PC-9 (cell line): ENCODE measurements at regions not wholly inside any gene's neighbourhood (a gene's known extent, or its start where the extent isn't known, plus 50 kb on each side); places are given as distances from the start of the nearest gene placed in this dataset.

Experiments used
- EZH2 ChIP-seq: fragments of 200-600 bp; sonication (generic); IDR thresholded peaks from 2 replicates; pipeline ENCODE4 v1.8.0; 2017; ENCODE audit warnings: antibody characterized with exemption, low read depth
- TF ChIP-seq, protein P1 (sequence below): fragments of 200-600 bp; sonication (generic); conservative IDR thresholded peaks from 2 replicates; pipeline ENCODE4 v1.6.1; 2017; ENCODE audit warnings: mixed run types, antibody characterized with exemption, mild to moderate bottlenecking, moderate library complexity

GRCh38 chr3:101096444-101096843, 103.2 kb upstream of the ABI3BP start:
- no peak for TF ChIP-seq EZH2
- TF ChIP-seq, protein P1, sequence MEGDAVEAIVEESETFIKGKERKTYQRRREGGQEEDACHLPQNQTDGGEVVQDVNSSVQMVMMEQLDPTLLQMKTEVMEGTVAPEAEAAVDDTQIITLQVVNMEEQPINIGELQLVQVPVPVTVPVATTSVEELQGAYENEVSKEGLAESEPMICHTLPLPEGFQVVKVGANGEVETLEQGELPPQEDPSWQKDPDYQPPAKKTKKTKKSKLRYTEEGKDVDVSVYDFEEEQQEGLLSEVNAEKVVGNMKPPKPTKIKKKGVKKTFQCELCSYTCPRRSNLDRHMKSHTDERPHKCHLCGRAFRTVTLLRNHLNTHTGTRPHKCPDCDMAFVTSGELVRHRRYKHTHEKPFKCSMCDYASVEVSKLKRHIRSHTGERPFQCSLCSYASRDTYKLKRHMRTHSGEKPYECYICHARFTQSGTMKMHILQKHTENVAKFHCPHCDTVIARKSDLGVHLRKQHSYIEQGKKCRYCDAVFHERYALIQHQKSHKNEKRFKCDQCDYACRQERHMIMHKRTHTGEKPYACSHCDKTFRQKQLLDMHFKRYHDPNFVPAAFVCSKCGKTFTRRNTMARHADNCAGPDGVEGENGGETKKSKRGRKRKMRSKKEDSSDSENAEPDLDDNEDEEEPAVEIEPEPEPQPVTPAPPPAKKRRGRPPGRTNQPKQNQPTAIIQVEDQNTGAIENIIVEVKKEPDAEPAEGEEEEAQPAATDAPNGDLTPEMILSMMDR: no peak
